Fibroblast of skin of right quadriceps (primary cell): ENCODE measurements at regions not wholly inside any gene's neighbourhood (a gene's known extent, or its start where the extent isn't known, plus 50 kb on each side); places are given as distances from the start of the nearest gene placed in this dataset.
"Not testable (repeated sequence)": the region's sequence is repeated elsewhere in the genome, so short reads cannot be mapped to it uniquely, and the experiment has no call there.

Experiments
- DNase-seq: peaks from one replicate; pipeline ENCODE4 v3.0.0-alpha.2; 2013

- no peak for DNase-seq
Measured at GRCh38 chr12:128098730-128099129, 168.2 kb upstream of the TMEM132C start.

- DNase-seq = no peak
Measured at GRCh38 chr12:128103152-128103551, 163.8 kb upstream of the TMEM132C start.

- DNase-seq = no peak
Measured at GRCh38 chr12:128109236-128109635, 157.7 kb upstream of the TMEM132C start.

- no peak for DNase-seq
Measured at GRCh38 chr12:128109636-128110035, 157.3 kb upstream of the TMEM132C start.

- no peak for DNase-seq
Measured at GRCh38 chr12:128111333-128111732, 155.6 kb upstream of the TMEM132C start.

GRCh38 chr12:128111951-128112350 is 155.0 kb upstream of the TMEM132C start:
- no peak for DNase-seq

GRCh38 chr12:128113250-128113649 is 153.7 kb upstream of the TMEM132C start:
- not testable (repeated sequence) for DNase-seq

GRCh38 chr12:128114485-128114884 is 152.5 kb upstream of the TMEM132C start:
- DNase-seq = no peak

GRCh38 chr12:128116537-128116936 is 150.4 kb upstream of the TMEM132C start:
- DNase-seq = no peak

- DNase-seq = no peak
Measured at GRCh38 chr12:128120035-128120434, 146.9 kb upstream of the TMEM132C start.

- DNase-seq = no peak
Measured at GRCh38 chr12:128121424-128121823, 145.5 kb upstream of the TMEM132C start.

- no peak for DNase-seq
Measured at GRCh38 chr12:128123096-128123495, 143.9 kb upstream of the TMEM132C start.

- no peak for DNase-seq
Measured at GRCh38 chr12:128131955-128132354, 135.0 kb upstream of the TMEM132C start.

- no peak for DNase-seq
Measured at GRCh38 chr12:128133321-128134073, 133.5 kb upstream of the TMEM132C start.

GRCh38 chr12:128137140-128137539 is 129.8 kb upstream of the TMEM132C start:
- DNase-seq = no peak

- no peak for DNase-seq
Measured at GRCh38 chr12:128138125-128138524, 128.8 kb upstream of the TMEM132C start.

GRCh38 chr12:128140551-128140950 is 126.4 kb upstream of the TMEM132C start:
- DNase-seq = no peak

- no peak for DNase-seq
Measured at GRCh38 chr12:128150961-128151360, 116.0 kb upstream of the TMEM132C start.

- no peak for DNase-seq
Measured at GRCh38 chr12:128155571-128155970, 111.4 kb upstream of the TMEM132C start.

GRCh38 chr12:128163086-128163485 is 103.9 kb upstream of the TMEM132C start:
- DNase-seq = no peak

GRCh38 chr12:128164533-128164932 is 102.4 kb upstream of the TMEM132C start:
- DNase-seq = no peak

- no peak for DNase-seq
Measured at GRCh38 chr12:128165387-128165786, 101.6 kb upstream of the TMEM132C start.

- DNase-seq = no peak
Measured at GRCh38 chr12:128168273-128168672, 98.7 kb upstream of the TMEM132C start.

- no peak for DNase-seq
Measured at GRCh38 chr12:128170181-128170580, 96.8 kb upstream of the TMEM132C start.

- no peak for DNase-seq
Measured at GRCh38 chr12:128178565-128178964, 88.4 kb upstream of the TMEM132C start.
